NCI-H1694 treated with DMSO at 0.1 percent for 48 hours (cell line): ENCODE measurements at regions not wholly inside any gene's neighbourhood (a gene's known extent, or its start where the extent isn't known, plus 50 kb on each side); places are given as distances from the start of the nearest gene placed in this dataset.

Experiments
- DNase-seq: peaks from one replicate; lab custom pipeline; 2025; lab: John Stamatoyannopoulos, UW

- no peak for DNase-seq
Observed at GRCh38 chr2:138838851-138839620, 58.8 kb upstream of the NXPH2 start.

GRCh38 chr2:138831691-138832090, 51.5 kb upstream of the NXPH2 start:
- DNase-seq = no peak

GRCh38 chr2:138831154-138831553, 51.0 kb upstream of the NXPH2 start:
- DNase-seq = no peak

GRCh38 chr2:138830547-138830946, 50.4 kb upstream of the NXPH2 start:
- DNase-seq = no peak
